ENCODE measurements at regions not wholly inside any gene's neighbourhood (a gene's known extent, or its start where the extent isn't known, plus 50 kb on each side); places are given as distances from the start of the nearest gene placed in this dataset.
"Not testable (repeated sequence)": the region's sequence is repeated elsewhere in the genome, so short reads cannot be mapped to it uniquely, and the experiment has no call there.

DNA sequence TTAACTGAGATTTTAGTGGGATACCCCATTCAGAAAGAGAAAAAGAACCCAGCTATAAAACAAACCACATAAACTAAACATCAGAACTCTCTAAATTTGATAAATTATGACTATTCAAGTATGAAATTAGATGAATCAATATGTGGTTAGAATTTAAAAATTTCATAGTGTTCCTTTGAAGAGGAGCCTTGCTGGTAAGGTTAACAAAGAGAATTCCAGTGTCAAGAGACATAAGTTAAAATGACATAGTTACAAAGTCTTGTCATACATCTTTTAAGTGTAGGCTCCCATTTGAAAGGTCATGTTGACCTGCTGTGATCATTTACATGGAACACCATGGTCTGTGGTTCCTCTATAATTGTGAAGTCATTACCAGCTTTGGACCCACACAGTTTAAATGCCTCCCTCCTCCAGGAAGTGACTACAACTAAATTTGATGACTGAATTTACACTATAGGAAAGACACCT is 231.6 kb upstream of the ETAA1 start:
- Histone ChIP-seq H3K4me3 (ENCODE audit: low read depth in 2 of 2, low read length in 2 of 2) (no peak overlapping the region), H3K27me3 (ENCODE audit: control insufficient read depth, insufficient read depth, low read length) (no peaks in the 10 kb centered on the region), H3K4me1 (ENCODE audit: control insufficient read depth, insufficient read depth, low read length) (no peaks in the 10 kb centered on the region), H3K36me3 (ENCODE audit: control insufficient read depth, insufficient read depth, low read length) (no peaks in the 10 kb centered on the region), H3K9me3 (ENCODE audit: control insufficient read depth, insufficient read depth, low read depth, low read length) (no peaks in the 10 kb centered on the region), H3K27ac (ENCODE audit: low read length) (no peak overlapping the region)
- no TSS peak for BruUV-seq (replicated peaks)
- DNase-seq (ENCODE audit: low read depth, low spot score) (no peak), ATAC-seq (no peak)
- in situ Hi-C loops (cut with HindIII; ENCODE audit: low pct_unique_long_range_greater_than_20kb, low sequenced_read_pairs), result no loop called here
- ChIA-PET POLR2A (no interaction called here), CTCF (no interaction called here)
- TF ChIP-seq SIN3A (IDR thresholded peaks at IDR 0.05; ENCODE audit: borderline replicate concordance, insufficient read depth, low read depth, low read length) (no peak), TCF7L2 (IDR thresholded peaks at IDR 0.05; ENCODE audit: low read depth, low read length) (no peak), POLR2AphosphoS5 (IDR thresholded peaks at IDR 0.05; ENCODE audit: low read depth, low read length) (no peak)
- TF ChIP-seq, protein P1, sequence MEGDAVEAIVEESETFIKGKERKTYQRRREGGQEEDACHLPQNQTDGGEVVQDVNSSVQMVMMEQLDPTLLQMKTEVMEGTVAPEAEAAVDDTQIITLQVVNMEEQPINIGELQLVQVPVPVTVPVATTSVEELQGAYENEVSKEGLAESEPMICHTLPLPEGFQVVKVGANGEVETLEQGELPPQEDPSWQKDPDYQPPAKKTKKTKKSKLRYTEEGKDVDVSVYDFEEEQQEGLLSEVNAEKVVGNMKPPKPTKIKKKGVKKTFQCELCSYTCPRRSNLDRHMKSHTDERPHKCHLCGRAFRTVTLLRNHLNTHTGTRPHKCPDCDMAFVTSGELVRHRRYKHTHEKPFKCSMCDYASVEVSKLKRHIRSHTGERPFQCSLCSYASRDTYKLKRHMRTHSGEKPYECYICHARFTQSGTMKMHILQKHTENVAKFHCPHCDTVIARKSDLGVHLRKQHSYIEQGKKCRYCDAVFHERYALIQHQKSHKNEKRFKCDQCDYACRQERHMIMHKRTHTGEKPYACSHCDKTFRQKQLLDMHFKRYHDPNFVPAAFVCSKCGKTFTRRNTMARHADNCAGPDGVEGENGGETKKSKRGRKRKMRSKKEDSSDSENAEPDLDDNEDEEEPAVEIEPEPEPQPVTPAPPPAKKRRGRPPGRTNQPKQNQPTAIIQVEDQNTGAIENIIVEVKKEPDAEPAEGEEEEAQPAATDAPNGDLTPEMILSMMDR (IDR thresholded peaks at IDR 0.05), result no peak
- TF ChIP-seq, protein P2, sequence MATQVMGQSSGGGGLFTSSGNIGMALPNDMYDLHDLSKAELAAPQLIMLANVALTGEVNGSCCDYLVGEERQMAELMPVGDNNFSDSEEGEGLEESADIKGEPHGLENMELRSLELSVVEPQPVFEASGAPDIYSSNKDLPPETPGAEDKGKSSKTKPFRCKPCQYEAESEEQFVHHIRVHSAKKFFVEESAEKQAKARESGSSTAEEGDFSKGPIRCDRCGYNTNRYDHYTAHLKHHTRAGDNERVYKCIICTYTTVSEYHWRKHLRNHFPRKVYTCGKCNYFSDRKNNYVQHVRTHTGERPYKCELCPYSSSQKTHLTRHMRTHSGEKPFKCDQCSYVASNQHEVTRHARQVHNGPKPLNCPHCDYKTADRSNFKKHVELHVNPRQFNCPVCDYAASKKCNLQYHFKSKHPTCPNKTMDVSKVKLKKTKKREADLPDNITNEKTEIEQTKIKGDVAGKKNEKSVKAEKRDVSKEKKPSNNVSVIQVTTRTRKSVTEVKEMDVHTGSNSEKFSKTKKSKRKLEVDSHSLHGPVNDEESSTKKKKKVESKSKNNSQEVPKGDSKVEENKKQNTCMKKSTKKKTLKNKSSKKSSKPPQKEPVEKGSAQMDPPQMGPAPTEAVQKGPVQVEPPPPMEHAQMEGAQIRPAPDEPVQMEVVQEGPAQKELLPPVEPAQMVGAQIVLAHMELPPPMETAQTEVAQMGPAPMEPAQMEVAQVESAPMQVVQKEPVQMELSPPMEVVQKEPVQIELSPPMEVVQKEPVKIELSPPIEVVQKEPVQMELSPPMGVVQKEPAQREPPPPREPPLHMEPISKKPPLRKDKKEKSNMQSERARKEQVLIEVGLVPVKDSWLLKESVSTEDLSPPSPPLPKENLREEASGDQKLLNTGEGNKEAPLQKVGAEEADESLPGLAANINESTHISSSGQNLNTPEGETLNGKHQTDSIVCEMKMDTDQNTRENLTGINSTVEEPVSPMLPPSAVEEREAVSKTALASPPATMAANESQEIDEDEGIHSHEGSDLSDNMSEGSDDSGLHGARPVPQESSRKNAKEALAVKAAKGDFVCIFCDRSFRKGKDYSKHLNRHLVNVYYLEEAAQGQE (IDR thresholded peaks at IDR 0.05; ENCODE audit: insufficient read depth in 1 of 2, low read depth in 2 of 2, low read length in 1 of 2), result no peak
- intact Hi-C loops (cut with micrococcal nuclease; ENCODE audit: unreplicated experiment), result no loop called here

DNA sequence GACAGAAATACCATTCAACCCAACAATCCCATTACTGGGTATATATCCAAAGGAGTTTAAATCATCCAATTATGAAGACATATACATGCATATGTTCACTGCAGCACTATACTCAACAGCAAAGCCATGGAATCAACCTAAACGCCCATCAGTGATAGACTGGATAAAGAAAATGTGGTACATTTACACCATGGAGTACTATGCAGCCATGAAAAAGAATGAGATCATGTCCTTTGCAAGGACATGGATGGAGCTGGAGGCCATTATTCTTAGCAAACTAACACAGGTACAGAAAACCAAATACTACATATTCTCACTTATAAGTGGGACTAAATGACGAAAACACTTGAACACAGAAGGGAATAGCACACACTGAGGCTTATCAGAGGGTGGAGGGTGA is 230.6 kb upstream of the ETAA1 start:
- H3K27ac ChIP-seq (ENCODE audit: low read length); POLR2A ChIA-PET; ATAC-seq; intact Hi-C loops (cut with micrococcal nuclease; ENCODE audit: unreplicated experiment); H3K4me1 ChIP-seq (ENCODE audit: control insufficient read depth, insufficient read depth, low read length); in situ Hi-C loops (cut with HindIII; ENCODE audit: low pct_unique_long_range_greater_than_20kb, low sequenced_read_pairs); H3K9me3 ChIP-seq (ENCODE audit: control insufficient read depth, insufficient read depth, low read depth, low read length); DNase-seq (ENCODE audit: low read depth, low spot score); H3K27me3 ChIP-seq (ENCODE audit: control insufficient read depth, insufficient read depth, low read length); CTCF ChIA-PET; H3K4me3 ChIP-seq (ENCODE audit: low read depth in 2 of 2, low read length in 2 of 2); H3K36me3 ChIP-seq (ENCODE audit: control insufficient read depth, insufficient read depth, low read length); BruUV-seq (replicated peaks): not testable (repeated sequence)

DNA sequence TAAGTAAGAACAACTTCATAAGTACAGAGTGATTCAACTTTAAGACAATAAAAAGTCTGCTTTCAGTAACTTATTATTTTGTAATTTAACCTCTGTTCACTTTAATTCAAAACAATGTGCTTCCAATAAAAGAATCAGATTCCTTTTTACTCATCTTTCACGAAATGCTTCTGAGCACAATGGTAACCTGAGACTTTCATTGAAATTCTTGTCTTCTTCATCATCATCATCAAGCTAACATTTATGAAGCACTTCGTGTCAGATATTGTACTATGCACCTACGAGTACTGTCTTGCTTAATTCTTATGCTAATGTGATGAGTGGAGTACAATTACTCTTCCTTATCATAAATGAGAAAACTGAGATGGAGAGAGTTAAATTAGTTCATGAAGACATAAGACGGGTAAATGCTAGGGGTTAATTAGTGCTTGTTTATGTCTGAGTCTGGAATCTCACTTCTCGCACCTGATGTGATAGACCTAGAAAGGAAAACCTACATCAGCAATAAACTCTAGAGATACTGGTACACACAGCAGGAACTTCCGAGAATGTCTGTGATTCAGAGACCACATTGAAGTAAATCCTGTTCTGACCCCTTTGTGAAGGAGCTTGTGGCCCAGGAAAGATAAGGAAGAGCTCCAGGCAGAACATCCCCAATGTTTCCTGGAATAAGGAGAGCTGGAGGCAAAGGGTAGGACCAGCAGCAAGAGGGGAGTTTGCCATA is 227.6 kb upstream of the ETAA1 start:
- TF ChIP-seq TCF7L2 (IDR thresholded peaks at IDR 0.05; ENCODE audit: low read depth, low read length) (no peak), SIN3A (IDR thresholded peaks at IDR 0.05; ENCODE audit: borderline replicate concordance, insufficient read depth, low read depth, low read length) (no peak), POLR2AphosphoS5 (IDR thresholded peaks at IDR 0.05; ENCODE audit: low read depth, low read length) (no peak)
- TF ChIP-seq, protein P1 (IDR thresholded peaks at IDR 0.05), result no peak
- TF ChIP-seq, protein P2 (IDR thresholded peaks at IDR 0.05; ENCODE audit: insufficient read depth in 1 of 2, low read depth in 2 of 2, low read length in 1 of 2), result no peak
- H3K4me3 ChIP-seq (ENCODE audit: low read depth in 2 of 2, low read length in 2 of 2), result no peak overlapping the region
- H3K27me3 ChIP-seq (ENCODE audit: control insufficient read depth, insufficient read depth, low read length), result no peaks in the 10 kb centered on the region
- ChIA-PET CTCF (no interaction called here), POLR2A (no interaction called here)
- ATAC-seq (no peak), DNase-seq (ENCODE audit: low read depth, low spot score) (no peak)
- no TSS peak for BruUV-seq (replicated peaks)
- H3K4me1 ChIP-seq (ENCODE audit: control insufficient read depth, insufficient read depth, low read length), result no peaks in the 10 kb centered on the region
- H3K27ac ChIP-seq (ENCODE audit: low read length), result no peak overlapping the region
- in situ Hi-C loops (cut with HindIII; ENCODE audit: low pct_unique_long_range_greater_than_20kb, low sequenced_read_pairs) (no loop called here), intact Hi-C loops (cut with micrococcal nuclease; ENCODE audit: unreplicated experiment) (no loop called here)
- no peaks in the 10 kb centered on the region for H3K36me3 ChIP-seq (ENCODE audit: control insufficient read depth, insufficient read depth, low read length)
- H3K9me3 ChIP-seq (ENCODE audit: control insufficient read depth, insufficient read depth, low read depth, low read length), result no peaks in the 10 kb centered on the region
